ENCODE measurements at regions not wholly inside any gene's neighbourhood (a gene's known extent, or its start where the extent isn't known, plus 50 kb on each side); places are given as distances from the start of the nearest gene placed in this dataset.

- H3K9me3 Mint-ChIP-seq (ENCODE audit: low read depth), result no peaks in the 10 kb centered on the region
- no peaks in the 10 kb centered on the region for H3K4me1 Mint-ChIP-seq (ENCODE audit: low read depth)
- no peaks in the 10 kb centered on the region for H3K36me3 Mint-ChIP-seq (ENCODE audit: low read depth)
- no peak for TF ChIP-seq CTCF (IDR thresholded peaks at IDR 0.05)
- H3K4me3 Mint-ChIP-seq (ENCODE audit: unreplicated experiment), result no peak overlapping the region
- peaks cover 15% of the 10 kb centered on the region for H3K27me3 Mint-ChIP-seq (ENCODE audit: low read depth)
- no peak for DNase-seq (ENCODE audit: low spot score)
- no peak overlapping the region for H3K27ac Mint-ChIP-seq (ENCODE audit: unreplicated experiment)
Observed at GRCh38 chr17:5873781-5874180, 196.4 kb upstream of the WSCD1 start.

DNA sequence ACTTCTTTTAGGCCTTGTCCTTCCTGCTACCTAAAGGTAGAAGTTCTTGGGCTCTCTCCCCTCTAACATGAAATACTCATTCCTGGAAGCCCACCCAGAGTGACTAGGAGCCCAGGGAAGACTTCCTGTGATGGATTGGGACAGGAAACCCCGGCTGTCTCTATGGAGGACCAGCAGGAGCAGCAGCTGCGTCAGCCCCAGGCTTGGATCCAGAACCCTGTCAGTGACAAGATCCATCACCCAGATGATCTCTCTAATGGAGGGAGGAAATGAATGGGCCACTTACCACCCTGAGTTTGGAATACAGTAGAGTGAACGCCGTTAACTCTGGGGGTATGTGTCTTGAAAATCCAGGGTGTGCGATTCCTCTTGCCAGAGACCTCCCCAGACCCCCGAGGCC lies 195.7 kb upstream of the WSCD1 start:
- Mint-ChIP-seq H3K4me3 (ENCODE audit: unreplicated experiment) (no peak overlapping the region), H3K36me3 (ENCODE audit: low read depth) (no peaks in the 10 kb centered on the region), H3K9me3 (ENCODE audit: low read depth) (no peaks in the 10 kb centered on the region), H3K27ac (ENCODE audit: unreplicated experiment) (no peak overlapping the region), H3K27me3 (ENCODE audit: low read depth) (peaks cover 15% of the 10 kb centered on the region), H3K4me1 (ENCODE audit: low read depth) (no peaks in the 10 kb centered on the region)
- DNase-seq (ENCODE audit: low spot score), result no peak
- TF ChIP-seq CTCF (IDR thresholded peaks at IDR 0.05), result no peak

DNA sequence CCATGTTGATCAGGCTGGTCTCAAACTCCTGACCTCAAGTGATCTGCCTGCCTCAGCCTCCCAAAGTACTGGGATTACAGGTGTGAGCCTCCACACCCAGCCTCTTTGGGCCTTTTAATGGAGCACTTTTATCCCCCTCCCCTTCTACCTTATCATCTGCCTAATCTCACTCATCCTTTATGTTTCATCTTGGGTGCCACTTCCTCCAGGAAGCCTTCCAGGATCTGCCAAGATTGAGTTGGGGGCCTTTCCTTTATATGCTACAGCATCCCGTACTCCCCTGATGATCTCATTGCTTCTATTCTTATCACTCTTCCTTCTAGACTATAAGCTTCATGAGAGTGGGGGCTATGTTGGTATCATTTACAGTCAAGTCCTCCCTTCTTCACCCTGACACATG lies 192.8 kb upstream of the WSCD1 start:
- H3K9me3 Mint-ChIP-seq (ENCODE audit: low read depth), result no peaks in the 10 kb centered on the region
- H3K27ac Mint-ChIP-seq (ENCODE audit: unreplicated experiment), result no peak overlapping the region
- no peak for TF ChIP-seq CTCF (IDR thresholded peaks at IDR 0.05)
- H3K4me3 Mint-ChIP-seq (ENCODE audit: unreplicated experiment), result no peak overlapping the region
- no peak for DNase-seq (ENCODE audit: low spot score)
- H3K4me1 Mint-ChIP-seq (ENCODE audit: low read depth), result no peaks in the 10 kb centered on the region
- no peaks in the 10 kb centered on the region for H3K36me3 Mint-ChIP-seq (ENCODE audit: low read depth)
- peaks cover 11% of the 10 kb centered on the region for H3K27me3 Mint-ChIP-seq (ENCODE audit: low read depth)

GRCh38 chr17:5877948-5878347 lies 192.2 kb upstream of the WSCD1 start:
- no peak for DNase-seq (ENCODE audit: low spot score)
- no peak for TF ChIP-seq CTCF (IDR thresholded peaks at IDR 0.05)
- H3K9me3 Mint-ChIP-seq (ENCODE audit: low read depth), result no peaks in the 10 kb centered on the region
- peaks cover 14% of the 10 kb centered on the region for H3K27me3 Mint-ChIP-seq (ENCODE audit: low read depth)
- no peak overlapping the region for H3K4me3 Mint-ChIP-seq (ENCODE audit: unreplicated experiment)
- H3K27ac Mint-ChIP-seq (ENCODE audit: unreplicated experiment), result no peak overlapping the region
- no peaks in the 10 kb centered on the region for H3K36me3 Mint-ChIP-seq (ENCODE audit: low read depth)
- no peaks in the 10 kb centered on the region for H3K4me1 Mint-ChIP-seq (ENCODE audit: low read depth)

DNA sequence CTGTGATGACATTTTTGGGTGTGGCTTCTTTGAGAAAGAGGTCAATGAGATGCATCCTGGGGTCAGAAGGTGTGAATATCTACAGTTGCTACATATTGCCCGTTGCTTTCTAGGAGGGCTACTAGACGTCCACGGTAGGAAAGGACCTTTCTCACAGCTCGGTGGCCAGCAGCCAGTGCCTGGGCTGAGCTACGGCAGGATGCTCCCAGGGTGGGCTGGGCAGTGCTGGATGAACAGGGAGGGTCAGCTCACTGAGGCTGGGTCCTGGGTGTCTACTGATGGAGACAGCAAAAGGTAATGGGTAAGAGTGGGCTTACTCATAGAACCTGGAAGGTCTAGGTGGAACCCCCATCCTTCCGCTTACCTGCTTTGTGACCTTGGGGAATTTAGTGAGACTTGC lies 188.3 kb upstream of the WSCD1 start:
- TF ChIP-seq CTCF (IDR thresholded peaks at IDR 0.05), result no peak
- Mint-ChIP-seq H3K36me3 (ENCODE audit: low read depth) (no peaks in the 10 kb centered on the region), H3K4me1 (ENCODE audit: low read depth) (no peaks in the 10 kb centered on the region), H3K27ac (ENCODE audit: unreplicated experiment) (no peak overlapping the region), H3K9me3 (ENCODE audit: low read depth) (no peaks in the 10 kb centered on the region), H3K27me3 (ENCODE audit: low read depth) (peaks cover 12% of the 10 kb centered on the region), H3K4me3 (ENCODE audit: unreplicated experiment) (no peak overlapping the region)
- DNase-seq (ENCODE audit: low spot score), result no peak
